GM18508 (cell line): ENCODE measurements at regions not wholly inside any gene's neighbourhood (a gene's known extent, or its start where the extent isn't known, plus 50 kb on each side); places are given as distances from the start of the nearest gene placed in this dataset.

Experiments
- ATAC-seq: cut with Tn5 transposase; IDR thresholded peaks from one replicate; pipeline ENCODE4 v1.9.1; 2021; ENCODE audit warnings: moderate number of reproducible peaks; ENCODE audit not compliant: insufficient read depth, unreplicated experiment

DNA sequence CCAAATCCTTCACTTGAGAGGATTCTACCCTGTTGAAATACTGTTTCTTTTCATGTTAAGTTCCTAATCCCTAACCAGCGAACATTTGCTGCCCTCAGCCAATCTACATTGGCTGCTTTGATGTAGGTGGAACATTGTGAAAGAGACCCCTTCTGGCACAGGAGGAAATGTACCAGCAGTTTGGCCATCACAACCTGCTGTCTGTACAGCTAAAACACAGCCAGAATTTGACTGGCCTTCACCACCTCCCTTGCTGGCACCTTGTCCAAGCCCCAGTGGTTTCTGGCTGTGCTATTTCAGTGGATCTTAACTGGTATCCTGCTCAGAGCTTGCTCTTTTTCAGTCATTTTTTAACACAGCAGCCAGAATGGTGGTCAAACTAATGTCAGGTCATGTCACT, 202.1 kb upstream of the EPHA7 start:
- no peak for ATAC-seq

DNA sequence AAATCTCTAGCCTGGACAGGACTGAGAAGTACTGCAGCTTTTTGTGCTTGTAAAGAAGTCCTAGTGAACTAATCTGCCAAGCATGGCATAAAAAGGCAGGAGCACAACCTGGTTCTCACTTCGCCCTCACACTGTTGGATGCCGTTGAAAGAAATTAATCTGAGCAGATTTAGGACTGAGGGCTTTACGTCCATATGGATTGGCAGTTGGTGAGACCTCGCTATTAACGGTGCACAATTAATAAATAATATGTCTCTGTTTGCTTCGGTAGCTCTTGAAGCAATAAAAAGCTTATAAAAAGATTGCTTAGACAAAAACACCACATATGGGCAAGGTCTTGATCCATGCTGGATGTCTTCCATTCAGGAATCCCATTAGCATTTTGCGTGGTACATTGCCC, 185.6 kb upstream of the EPHA7 start:
- no peak for ATAC-seq

DNA sequence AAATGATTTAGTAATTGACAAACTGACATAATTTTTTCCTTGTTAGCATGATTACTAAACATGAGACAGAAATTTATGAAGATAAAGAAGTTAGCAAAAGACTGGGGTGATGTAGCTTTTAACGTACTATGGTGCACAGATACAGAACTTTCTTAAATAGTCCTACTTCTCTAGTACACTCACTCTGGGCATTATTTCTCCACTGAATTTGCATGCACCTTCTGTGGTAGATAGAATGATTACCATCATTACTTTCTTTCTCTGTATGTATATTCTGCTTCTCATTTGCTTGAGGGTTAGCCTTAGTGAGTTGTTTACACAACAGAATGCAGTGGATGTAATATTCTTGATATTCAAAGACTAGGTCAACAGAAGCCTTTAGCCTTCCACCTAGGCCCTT, 173.1 kb upstream of the EPHA7 start:
- no peak for ATAC-seq

DNA sequence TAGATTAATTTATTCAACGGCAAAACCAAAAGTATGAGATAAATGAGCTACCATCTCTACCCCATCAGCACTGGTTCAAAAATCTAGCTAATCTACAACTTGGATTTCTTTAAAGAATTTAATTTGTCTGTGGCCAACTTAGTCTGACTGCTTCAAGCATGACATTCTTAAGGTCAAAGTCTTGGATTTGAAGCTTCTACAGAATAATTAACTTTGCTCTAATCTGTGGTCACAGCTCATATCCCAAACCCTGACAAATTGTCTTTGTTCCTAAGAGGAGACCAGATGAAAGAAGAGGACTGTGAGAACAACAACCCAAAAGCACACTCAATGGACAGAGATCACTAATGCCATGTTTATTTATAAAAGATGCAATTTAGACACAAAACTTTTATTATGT, 166.9 kb upstream of the EPHA7 start:
- ATAC-seq, result no peak

DNA sequence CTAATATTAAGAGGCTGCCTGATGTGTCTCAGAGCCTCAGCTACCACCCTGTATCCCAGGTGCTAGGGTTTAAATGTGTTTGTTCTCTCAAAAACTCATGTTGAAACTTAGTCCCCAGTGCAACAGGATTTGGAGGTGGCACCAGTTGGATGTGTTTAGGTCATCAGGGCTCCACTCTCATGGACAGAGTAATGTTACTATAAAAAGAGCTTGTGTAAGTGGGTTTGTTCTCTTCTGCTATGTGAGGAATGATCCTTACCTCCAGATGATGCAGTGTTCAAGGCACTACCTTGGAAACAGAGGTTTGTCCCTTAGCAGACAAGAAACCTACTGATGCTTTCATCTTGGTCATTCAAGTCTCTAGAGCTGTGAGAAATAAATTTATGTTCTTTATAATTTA, 164.9 kb upstream of the EPHA7 start:
- ATAC-seq, result no peak

DNA sequence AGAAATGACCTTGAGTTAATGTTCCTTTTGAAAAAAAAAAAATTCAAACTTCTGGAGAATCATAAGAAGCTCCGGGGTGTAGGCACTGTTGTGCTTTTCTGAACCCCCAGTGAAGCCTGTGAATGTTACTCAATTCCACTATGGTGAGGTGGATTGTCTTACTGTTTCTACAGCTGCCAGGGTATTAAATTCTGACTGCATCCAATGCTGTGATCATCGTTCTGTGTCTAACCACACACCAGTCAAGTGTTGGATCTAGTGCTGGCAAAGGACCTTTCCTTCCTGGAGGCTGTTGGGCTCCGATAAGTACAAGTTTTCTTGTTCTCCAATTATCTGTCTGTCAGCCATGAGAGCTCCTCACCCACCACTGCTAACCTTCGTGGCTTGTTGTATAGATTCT, 162.0 kb upstream of the EPHA7 start:
- no peak for ATAC-seq

DNA sequence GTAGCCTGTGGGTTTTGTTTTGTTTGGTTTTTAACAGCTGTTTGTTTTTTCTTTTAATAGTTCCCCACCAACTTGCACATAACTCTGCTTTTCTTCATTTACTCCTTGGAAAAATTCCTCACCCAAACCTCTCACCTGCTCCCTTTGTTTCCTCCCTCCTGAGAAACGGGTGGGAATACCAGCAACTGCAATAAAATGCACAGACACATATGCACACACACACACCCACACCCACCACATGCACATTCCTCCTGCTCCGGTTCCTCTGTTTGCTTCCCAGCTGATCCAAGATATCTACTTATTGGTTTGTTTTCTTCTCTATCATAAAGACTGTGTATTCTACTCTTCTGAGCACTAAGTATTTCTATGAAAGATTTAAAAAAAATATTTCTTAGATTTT, 161.1 kb upstream of the EPHA7 start:
- no peak for ATAC-seq

DNA sequence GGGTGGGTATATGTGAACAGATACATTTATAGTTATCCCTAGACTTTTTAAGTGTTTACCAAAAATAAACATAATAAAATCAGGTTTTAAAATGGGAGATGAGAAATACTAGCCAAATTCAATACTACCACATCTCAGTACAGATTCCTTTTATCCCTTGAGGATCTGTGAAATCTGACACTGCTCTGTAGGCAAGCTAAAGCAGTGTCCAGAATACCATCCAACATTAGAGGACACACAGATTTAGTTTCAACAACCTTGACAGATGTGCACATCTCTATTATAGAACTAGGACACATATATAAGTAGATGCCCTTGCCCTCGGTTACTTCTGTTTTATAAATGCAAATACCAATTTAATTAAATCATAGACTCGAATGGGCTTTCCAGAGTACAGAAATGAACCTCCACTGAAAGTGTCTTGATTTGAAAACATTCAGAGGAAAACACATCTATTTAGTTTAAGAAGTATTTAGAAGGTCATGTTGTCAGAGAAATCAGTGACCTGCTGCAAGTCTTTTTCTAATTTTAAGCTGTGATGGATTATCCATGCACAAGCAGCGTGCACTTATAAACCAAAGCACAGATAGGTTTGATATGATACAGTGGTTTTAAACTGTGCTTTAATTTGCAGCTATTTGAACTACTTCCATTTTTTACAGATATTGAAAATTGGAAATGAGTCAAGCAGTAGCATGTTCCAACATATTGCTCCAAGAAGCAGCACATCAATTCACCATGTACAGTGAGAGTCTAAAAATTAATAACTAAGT, 156.3 kb upstream of the EPHA7 start:
- ATAC-seq, result no peak

DNA sequence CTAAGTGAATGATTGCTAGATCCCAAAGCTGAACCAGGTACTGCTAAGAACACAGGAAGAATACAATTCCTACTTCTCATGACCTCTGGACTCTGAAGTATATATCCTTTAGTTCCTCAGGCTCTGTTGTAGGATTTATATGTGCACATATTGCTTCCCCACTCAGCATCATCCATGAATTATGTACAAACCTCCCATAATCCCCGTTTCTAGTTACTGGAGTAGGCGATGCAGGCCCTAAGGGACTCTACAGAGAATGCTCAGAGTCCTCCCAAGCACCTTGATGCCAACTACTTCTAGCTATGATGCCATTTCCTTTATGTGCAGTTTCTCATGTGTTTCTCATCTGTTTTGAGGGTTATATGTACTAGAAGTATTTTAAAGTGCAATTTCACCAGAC, 154.9 kb upstream of the EPHA7 start:
- no peak for ATAC-seq

DNA sequence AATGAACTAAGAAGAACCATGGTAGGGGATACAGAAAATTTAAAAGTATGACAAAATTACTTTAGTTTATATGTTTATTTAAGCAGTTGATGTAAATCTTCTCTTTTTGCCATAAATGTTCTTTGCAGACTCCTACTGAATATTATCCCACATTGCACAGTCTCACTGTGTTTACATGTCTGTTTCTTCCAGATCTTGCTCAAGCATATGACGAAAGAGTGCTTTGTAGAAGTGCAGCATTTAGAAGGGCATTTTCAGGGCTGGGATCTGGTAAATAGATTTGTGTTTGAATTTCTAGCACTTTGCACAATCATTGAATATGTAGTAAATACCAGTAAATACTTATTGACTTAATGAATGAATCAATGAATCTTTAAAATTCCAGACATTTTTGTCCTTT, 152.0 kb upstream of the EPHA7 start:
- no peak for ATAC-seq

DNA sequence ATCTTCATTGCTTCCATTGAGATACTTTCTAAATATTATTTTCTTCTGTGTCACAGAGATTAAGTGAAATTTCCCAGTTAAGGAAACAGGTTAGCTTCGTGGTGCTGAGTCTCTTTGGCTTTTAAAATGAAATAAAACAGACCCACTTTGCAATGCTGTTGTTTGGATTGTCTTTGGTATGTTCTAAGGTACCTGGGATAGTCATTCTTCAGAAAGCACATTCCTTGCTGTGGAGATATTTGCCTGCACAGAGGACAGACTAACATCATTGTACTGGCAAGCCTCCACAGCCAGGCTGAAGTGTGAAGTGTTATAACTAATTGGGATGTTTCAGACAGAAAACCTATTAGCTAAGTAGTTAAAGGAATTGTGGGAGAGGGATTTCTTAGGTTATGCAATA, 148.8 kb upstream of the EPHA7 start:
- ATAC-seq, result no peak

DNA sequence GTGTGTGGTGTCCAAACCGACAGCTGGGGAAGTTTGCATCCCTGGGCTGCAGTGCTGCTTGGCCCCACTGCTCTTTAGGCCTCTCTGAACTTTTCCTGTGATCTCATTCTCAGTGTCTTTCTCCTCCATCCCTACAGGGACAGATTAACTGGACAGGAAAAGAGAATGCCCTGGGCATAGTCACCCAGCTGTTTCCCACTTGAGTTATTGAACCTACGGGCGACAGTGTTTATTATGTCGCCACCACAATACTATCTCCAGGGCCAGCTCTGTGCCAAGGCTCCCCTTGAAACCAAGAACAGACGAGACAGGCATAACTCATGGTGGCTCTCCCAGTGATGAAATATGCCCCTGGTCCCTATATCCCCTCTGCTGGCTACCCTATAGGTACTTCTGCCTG, 147.8 kb upstream of the EPHA7 start:
- ATAC-seq, result no peak

DNA sequence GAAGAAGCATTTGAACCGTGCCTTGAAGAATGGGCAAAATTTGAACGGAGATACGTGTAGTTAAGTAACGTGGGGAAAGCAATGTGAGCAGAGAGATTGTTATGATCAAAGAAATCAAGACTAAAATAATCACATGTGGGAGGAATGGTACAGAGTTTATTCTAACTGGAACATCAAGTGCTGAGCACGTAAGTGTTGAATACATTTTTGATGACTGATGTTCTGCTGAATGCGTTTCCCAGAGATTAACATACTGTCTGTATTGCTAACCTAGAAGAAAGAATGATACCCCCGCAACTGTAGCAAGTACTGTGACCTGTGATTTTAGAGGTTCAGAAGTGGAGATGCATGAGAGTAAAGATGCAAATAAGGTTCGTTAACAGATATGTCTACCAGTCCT, 146.9 kb upstream of the EPHA7 start:
- no peak for ATAC-seq

DNA sequence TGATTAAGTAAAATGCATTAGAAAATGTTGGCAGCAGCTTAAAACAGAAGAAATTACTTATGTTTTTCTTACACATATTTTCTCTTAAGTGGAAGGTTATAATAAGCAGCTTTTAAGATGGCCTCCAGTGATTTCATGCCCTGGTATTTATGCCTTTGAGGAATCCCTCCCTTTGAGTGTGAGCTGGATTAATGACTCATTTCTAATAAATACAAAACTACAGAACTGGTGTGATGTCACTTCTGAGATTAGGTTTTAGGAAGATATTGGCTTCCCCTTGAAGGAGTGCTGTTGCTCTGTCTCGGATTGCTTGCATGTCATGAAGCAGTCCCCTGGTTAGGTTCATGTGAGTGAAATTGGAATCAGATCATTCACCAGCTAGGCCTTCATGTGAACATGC, 143.2 kb upstream of the EPHA7 start:
- no peak for ATAC-seq

DNA sequence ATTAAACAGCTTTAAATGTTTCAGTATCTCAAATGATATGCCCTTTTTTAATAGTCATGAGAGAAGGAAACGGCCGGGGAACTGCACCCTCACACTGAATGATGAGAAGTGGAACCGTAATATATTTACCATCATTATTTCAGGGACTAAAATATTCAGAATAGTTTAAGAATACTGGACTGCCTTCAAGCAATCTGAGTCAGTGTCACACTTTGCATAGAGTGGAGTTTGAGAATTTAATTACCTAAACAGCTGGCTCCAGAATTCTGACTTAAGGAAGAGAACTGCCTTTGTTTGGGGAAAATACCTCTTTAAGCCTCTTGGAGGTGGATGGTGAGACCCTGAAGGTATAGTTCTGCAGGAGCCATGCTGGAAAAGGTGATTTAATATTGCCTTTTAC, 135.9 kb upstream of the EPHA7 start:
- no peak for ATAC-seq

DNA sequence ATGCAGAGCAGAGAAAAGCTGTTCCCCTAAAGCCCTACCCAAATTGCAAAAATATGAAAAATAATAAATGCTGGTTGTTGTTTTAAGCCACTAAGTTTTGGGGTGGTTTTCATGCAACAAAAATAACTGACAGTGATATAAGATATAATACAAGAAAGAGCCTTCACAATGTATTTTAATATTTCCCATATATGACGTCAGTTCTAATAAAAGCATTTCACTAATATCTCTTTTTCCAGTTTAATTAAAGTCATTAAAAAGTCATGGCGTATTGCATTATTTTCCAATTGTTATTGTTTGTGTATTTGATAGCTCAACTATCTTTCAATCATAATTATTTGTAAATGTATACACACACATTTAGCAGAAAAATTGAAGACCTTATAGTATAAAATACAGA, 134.7 kb upstream of the EPHA7 start:
- ATAC-seq, result no peak

DNA sequence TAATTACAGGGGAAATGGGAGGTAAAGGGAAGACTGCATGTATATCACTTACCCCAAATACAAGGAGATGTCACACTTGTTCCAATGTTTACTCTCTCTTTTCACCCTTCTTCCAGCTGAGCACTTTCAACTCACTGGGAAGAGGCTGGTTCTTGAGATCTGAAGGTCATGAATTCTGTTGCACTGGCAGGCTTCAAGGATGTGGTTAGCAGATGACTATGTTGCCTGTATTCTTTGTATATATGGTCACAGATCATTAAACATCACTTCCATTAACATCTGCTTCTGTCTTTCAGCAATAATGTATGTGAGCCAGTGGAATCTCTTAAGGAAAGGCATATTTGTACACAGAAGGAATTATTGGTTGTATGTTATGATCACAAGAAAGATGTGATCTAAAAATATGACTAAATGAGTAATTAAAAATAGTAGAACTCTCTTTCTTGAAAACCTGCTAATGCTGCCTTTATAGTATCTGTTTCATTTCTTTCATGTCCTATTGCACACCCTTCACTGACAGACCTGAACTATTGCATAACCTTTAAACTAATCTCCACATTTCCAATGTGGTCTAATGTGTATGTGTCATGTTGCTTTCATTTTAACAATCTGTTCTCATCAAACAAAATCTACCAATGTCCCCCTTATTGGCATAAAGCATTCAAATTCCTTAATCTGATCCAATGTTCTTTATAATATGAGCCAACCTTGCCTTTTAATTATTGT, 131.4 kb upstream of the EPHA7 start:
- no peak for ATAC-seq

DNA sequence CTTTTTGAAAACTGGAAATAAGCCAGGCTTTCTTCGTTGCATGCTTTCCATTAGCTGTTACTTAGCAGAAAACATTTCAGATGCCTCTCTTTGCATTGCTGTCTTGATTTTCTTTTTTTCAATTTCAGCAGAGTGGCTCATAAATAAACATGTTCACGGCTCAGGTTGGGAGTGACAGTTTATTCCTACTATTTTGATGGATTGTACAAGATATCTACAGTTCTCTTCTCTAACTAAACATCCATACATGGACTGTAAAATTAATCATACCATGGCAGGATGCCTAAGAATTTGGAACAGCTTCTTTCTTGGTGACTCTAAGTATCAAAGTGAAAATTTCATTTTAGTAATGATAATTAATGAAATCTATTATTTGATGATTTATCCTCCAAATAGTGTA, 130.5 kb upstream of the EPHA7 start:
- no peak for ATAC-seq

DNA sequence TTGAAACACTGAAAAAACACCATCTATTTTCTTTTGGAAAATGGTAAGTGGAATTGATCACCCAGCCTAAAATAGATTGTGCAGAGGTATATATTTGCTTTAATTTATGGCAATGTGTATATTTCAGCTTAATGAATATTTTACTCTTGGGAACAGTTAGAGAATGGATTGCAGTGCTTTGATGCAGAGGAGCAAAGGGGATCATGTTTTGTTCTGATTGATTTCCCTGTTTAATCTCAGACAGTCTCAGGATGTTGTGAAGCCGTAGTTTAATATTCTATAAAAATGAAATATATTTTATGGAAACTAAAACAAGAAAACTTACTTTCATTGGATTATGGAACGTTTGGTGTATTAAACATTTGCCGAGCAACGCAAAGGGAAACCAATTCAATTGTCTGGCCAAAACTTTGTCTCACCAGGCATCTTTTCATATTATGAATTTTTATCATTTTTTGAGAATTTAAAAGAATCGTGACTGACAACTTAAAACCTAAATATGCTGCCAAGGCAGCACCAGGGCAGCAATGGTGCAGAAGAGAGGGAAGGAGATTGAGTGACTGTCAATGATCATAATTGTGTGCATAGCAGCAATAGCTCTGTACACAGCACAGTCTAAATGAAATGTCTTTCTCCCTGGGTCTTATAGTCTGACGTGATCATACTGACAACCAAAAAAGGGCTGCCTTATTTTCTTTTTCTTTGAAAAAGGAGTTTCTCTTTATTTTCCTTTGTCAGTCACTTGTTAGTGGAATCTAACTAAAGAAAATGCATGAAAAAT, 105.5 kb upstream of the EPHA7 start:
- ATAC-seq, result no peak

DNA sequence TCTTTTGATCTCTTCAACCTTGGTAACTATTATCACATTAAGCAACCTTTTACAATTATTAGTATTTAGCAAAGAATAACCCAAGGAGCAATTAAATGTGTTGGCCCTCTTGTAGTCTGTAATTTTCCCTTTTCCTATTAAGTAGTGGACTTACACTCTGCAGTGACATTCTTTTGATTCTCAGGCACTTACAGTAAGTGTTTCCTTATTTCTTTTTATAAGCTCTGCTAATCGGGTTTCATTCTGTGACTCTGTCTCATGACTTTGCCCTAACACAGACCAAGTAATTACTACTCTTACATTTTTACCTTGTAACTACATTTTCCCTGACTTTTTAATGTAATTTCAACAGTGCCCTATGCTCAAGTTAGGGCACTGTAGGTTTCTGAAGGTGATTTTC, 104.0 kb upstream of the EPHA7 start:
- ATAC-seq, result no peak

DNA sequence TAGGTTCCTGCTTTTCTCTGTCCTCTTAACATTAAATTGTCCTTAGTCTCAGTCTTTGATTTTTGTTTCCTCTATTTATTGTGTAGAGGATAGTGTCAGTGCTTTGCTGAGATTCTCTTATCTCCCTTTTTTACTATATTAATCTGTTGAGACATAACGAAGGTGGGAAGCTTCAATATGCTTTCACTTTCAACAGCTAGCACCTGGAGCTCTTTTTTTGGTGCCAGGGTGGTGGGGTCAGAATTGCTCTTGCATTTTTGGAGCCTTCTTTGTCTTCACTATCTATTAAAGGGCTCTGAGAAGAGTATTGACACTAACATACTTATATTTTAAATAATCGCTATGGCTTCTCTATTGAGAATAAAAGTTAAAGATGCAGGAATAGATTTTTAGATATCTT, 97.1 kb upstream of the EPHA7 start:
- ATAC-seq, result no peak
